IMR-90 (cell line): ENCODE measurements at regions not wholly inside any gene's neighbourhood (a gene's known extent, or its start where the extent isn't known, plus 50 kb on each side); places are given as distances from the start of the nearest gene placed in this dataset.

Experiments
- ATAC-seq: fragments of 200-7000 bp; cut with Tn5 transposase; 2 replicates; pipeline ENCODE4 v1.9.1; 2020; ENCODE audit warnings: low read depth, mild to moderate bottlenecking, moderate library complexity
- BruUV-seq: library from RNA; stranded (reverse); fragments of 400-500 nt; replicated peaks from 2 replicates; lab custom pipeline; 2021; lab: Mats Ljungman, UMichigan
- CTCF ChIA-PET: fragments of 300-600 bp; formaldehyde crosslinking; extraction: SDS; loops from one replicate; lab custom pipeline; 2021; ENCODE audit warnings: antibody characterized with exemption; lab: Yijun Ruan, JAX
- POLR2A ChIA-PET: fragments of 300-600 bp; sonication (Branson Sonifier 250); formaldehyde crosslinking; loops from one replicate; lab custom pipeline; 2022; ENCODE audit warnings: antibody characterized with exemption; ENCODE audit not compliant: unreplicated experiment; lab: Charles Lee
- DNase-seq: peaks from one replicate; pipeline ENCODE4 v3.0.0; 2013
- H2AFZ ChIP-seq: replicated peaks from 2 replicates; pipeline ENCODE3; 2013; ENCODE audit warnings: low read length, mild to moderate bottlenecking; ENCODE audit not compliant: poor library complexity
- H2AK5ac ChIP-seq: 2 replicates; pipeline ENCODE4 v1.6.1; 2013; ENCODE audit warnings: low read depth, low read length, inconsistent platforms
- H2AK9ac ChIP-seq: replicated peaks from 2 replicates; pipeline ENCODE3; 2013; ENCODE audit warnings: mild to moderate bottlenecking, low read depth, low read length, moderate library complexity; ENCODE audit not compliant: poor library complexity
- H2BK120ac ChIP-seq: 2 replicates; pipeline ENCODE4 v1.6.1; 2013; ENCODE audit warnings: low read depth, low read length, inconsistent platforms
- H2BK15ac ChIP-seq: 3 replicates; pipeline ENCODE4 v1.6.1; 2013; ENCODE audit warnings: low read depth, low read length, inconsistent platforms
- H2BK20ac ChIP-seq: 2 replicates; pipeline ENCODE4 v1.6.1; 2013; ENCODE audit warnings: low read depth, mild to moderate bottlenecking, inconsistent platforms, low read length, moderate library complexity
- H2BK5ac ChIP-seq: 2 replicates; pipeline ENCODE4 v1.6.1; 2013; ENCODE audit warnings: mild to moderate bottlenecking, low read depth, low read length, inconsistent platforms; ENCODE audit not compliant: poor library complexity, severe bottlenecking
- H3K14ac ChIP-seq: replicated peaks from 2 replicates; pipeline ENCODE4 v1.6.1; 2013; ENCODE audit warnings: low read depth, low read length, inconsistent platforms
- H3K18ac ChIP-seq: 2 replicates; pipeline ENCODE4 v1.6.1; 2013; ENCODE audit warnings: low read depth, low read length, control low read depth
- H3K23ac ChIP-seq: 2 replicates; pipeline ENCODE4 v1.6.1; 2013; ENCODE audit warnings: low read depth, low read length, inconsistent platforms
- H3K27ac ChIP-seq: 2 replicates; pipeline ENCODE4 v1.5.1; 2013; ENCODE audit warnings: mild to moderate bottlenecking, control low read depth, low read length; ENCODE audit not compliant: insufficient read depth
- H3K27me3 ChIP-seq: 2 replicates; pipeline ENCODE4 v1.6.1; 2013; ENCODE audit warnings: low read length; ENCODE audit not compliant: control insufficient read depth, insufficient read depth
- H3K36me3 ChIP-seq: 2 replicates; pipeline ENCODE4 v1.6.1; 2013; ENCODE audit warnings: low read length, mixed read lengths; ENCODE audit not compliant: control insufficient read depth, insufficient read depth
- H3K4ac ChIP-seq: 2 replicates; pipeline ENCODE4 v1.6.1; 2013; ENCODE audit warnings: low read depth, low read length, inconsistent platforms
- H3K4me1 ChIP-seq: 2 replicates; pipeline ENCODE4 v1.6.1; 2013; ENCODE audit warnings: low read length, mixed read lengths; ENCODE audit not compliant: control insufficient read depth, insufficient read depth
- H3K4me2 ChIP-seq: 2 replicates; pipeline ENCODE4 v1.6.1; 2013; ENCODE audit warnings: low read depth, mild to moderate bottlenecking, control low read depth, low read length, moderate library complexity
- H3K4me3 ChIP-seq: 2 replicates; pipeline ENCODE4 v1.5.1; 2013; ENCODE audit warnings: low read depth, mild to moderate bottlenecking, control low read depth, low read length, moderate library complexity; ENCODE audit not compliant: insufficient read depth
- H3K56ac ChIP-seq: 2 replicates; pipeline ENCODE4 v1.6.1; 2013; ENCODE audit warnings: low read length, inconsistent platforms; ENCODE audit not compliant: insufficient read depth; ENCODE audit errors: extremely low read depth
- H3K79me1 ChIP-seq, 2 experiments: 2 replicates each; pipeline ENCODE4 v1.6.1; 2013; ENCODE audit warnings: low read length in 2 of 2, inconsistent platforms in 1 of 2, low read depth in 1 of 2
- H3K9ac ChIP-seq: 2 replicates; pipeline ENCODE4 v1.6.1; 2013; ENCODE audit warnings: low read depth, low read length, control low read depth
- H3K9me1 ChIP-seq: 2 replicates; pipeline ENCODE4 v1.6.1; 2013; ENCODE audit warnings: low read length, inconsistent platforms; ENCODE audit not compliant: insufficient read depth
- H3K9me3 ChIP-seq: 2 replicates; pipeline ENCODE4 v1.6.1; 2013; ENCODE audit warnings: low read length; ENCODE audit not compliant: control insufficient read depth, insufficient read depth
- H4K20me1 ChIP-seq: 2 replicates; pipeline ENCODE4 v1.6.1; 2013; ENCODE audit warnings: low read length, inconsistent platforms; ENCODE audit not compliant: insufficient read depth
- H4K5ac ChIP-seq: 2 replicates; pipeline ENCODE4 v1.6.1; 2013; ENCODE audit warnings: mild to moderate bottlenecking, low read depth, low read length, control low read depth
- H4K8ac ChIP-seq, 2 experiments: 2 replicates each; pipeline ENCODE4 v1.6.1; 2013; ENCODE audit warnings: low read depth in 2 of 2, low read length in 2 of 2, control low read depth in 1 of 2, inconsistent platforms in 1 of 2
- H4K91ac ChIP-seq: 2 replicates; pipeline ENCODE4 v1.6.1; 2013; ENCODE audit warnings: low read depth, low read length, inconsistent platforms; ENCODE audit not compliant: insufficient read depth
- BHLHE40 ChIP-seq: fragments of 150-350 bp; IDR thresholded peaks from 2 replicates; pipeline ENCODE4 v1.6.1; 2016; ENCODE audit warnings: mild to moderate bottlenecking, low read depth, low read length
- RCOR1 ChIP-seq: IDR thresholded peaks from 2 replicates; pipeline ENCODE4 v1.6.1; 2012; ENCODE audit warnings: mild to moderate bottlenecking, low read length, improper control_type of control experiment; ENCODE audit not compliant: insufficient replicate concordance
- SMC3 ChIP-seq: fragments of 150-350 bp; IDR thresholded peaks from 2 replicates; pipeline ENCODE4 v1.6.1; 2016; ENCODE audit warnings: low read depth, mild to moderate bottlenecking, antibody characterized with exemption, low read length, moderate library complexity
- WGBS, 2 experiments: methylation state at CpG; one replicate each; pipeline versions ENCODE4 v1.1.5 to v1.1.7; 2013; ENCODE audit warnings: missing lambda C conversion rate in 2 of 2; ENCODE audit not compliant: insufficient read length in 1 of 2; ENCODE audit errors: extremely low coverage in 2 of 2; 5-methylcytosine and 5-hydroxymethylcytosine counted together
- dilution Hi-C: fragments of 300-500 bp; cut with HindIII; formaldehyde crosslinking; loops from one replicate; pipeline ENCODE4 v1.14.3; 2018; ENCODE audit warnings: low sequenced_read_pairs; ENCODE audit not compliant: unreplicated experiment
- in situ Hi-C: fragments of 300-500 bp; cut with MboI; formaldehyde crosslinking; loops from 3 replicates; pipeline ENCODE4 v1.14.3; 2019; ENCODE audit warnings: low sequenced_read_pairs, inconsistent platforms, mixed read lengths
- intact Hi-C: fragments of 100-400 bp; cut with micrococcal nuclease; formaldehyde crosslinking; loops from 2 replicates; pipeline ENCODE4 v1.10.0; 2022

DNA sequence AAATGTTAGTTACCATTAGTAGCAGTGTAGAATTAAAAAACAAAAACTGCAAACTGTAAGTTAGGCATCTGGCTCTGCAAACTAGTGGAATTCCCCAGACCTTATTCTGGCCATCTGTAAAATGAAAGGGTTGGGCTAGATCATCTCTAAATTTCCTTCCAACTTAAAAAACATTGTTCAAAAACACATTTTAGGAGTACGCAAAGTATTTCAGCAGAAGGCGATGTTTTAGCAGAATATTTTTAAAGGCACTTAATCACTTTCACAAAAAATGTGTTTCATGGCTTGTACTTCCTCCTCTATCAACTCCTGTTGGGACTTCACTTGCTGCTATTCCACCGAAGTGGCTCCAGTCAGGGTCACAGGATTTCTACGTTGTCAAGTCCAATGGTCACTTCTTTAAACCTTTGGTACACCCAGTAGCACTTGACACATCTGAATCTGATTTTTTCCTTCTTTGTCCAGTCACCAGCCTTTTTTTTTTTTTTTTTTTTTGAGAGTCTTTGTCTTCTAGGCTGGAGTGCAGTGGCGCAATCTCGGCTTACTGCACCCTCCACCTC, 169.0 kb downstream of the AHR start:
- Histone ChIP-seq H3K36me3 (no peaks in the 10 kb centered on the region), H3K4me3 (no peak overlapping the region), H2BK120ac (no peak overlapping the region), H2BK15ac (no peak overlapping the region), H3K4ac (no peak overlapping the region), H3K9ac (no peak overlapping the region), H3K56ac (no peak overlapping the region), H2AFZ (no peak overlapping the region), H3K79me1 (no peaks in the 10 kb centered on the region), H3K4me2 (no peak overlapping the region), H3K9me1 (no peaks in the 10 kb centered on the region), H4K91ac (no peak overlapping the region), H3K27me3 (no peaks in the 10 kb centered on the region), H3K4me1 (no peaks in the 10 kb centered on the region), H2AK9ac (no peak overlapping the region), H3K18ac (no peak overlapping the region), H4K8ac (no peak overlapping the region), H3K23ac (no peak overlapping the region), H3K27ac (no peak overlapping the region), H3K14ac (no peak overlapping the region), H4K5ac (no peak overlapping the region), H2BK5ac (no peak overlapping the region), H3K9me3 (no peaks in the 10 kb centered on the region), H2BK20ac (no peak overlapping the region), H2AK5ac (no peak overlapping the region), H4K20me1 (no peaks in the 10 kb centered on the region)
- DNase-seq (no peak), ATAC-seq (no peak)
- ChIA-PET POLR2A (no interaction called here), CTCF (no interaction called here)
- intact Hi-C loops = loop anchor here (5.0 kb wide), 1 partner anchor 45 kb away; no protein-coding TSS in a partner anchor
- no CpG with 5 or more reads among the region's 6 CpGs for WGBS, 2 experiments
- TF ChIP-seq SMC3 (no peak), BHLHE40 (no peak), RCOR1 (no peak)
- no TSS peak for BruUV-seq
- in situ Hi-C loops = no loop called here
- dilution Hi-C loops = no loop called here
